Endothelial cell of umbilical vein (primary cell): ENCODE measurements at regions not wholly inside any gene's neighbourhood (a gene's known extent, or its start where the extent isn't known, plus 50 kb on each side); places are given as distances from the start of the nearest gene placed in this dataset.

Source experiments
- CTCF ChIP-seq, 2 donors: IDR thresholded peaks; 1 replicate in 1 of 2; 2 replicates in 1 of 2; pipeline ENCODE4 v1.5.1; 2011; ENCODE audit warnings: low read length in 2 of 2, mild to moderate bottlenecking in 2 of 2, moderate library complexity in 2 of 2, control low read depth in 1 of 2, inconsistent platforms in 1 of 2, low read depth in 1 of 2; ENCODE audit not compliant: insufficient read depth in 1 of 2; ENCODE audit errors: extremely low read depth in 1 of 2
- FOS ChIP-seq: IDR thresholded peaks from 2 replicates; pipeline ENCODE4 v1.6.1; 2011; ENCODE audit warnings: mild to moderate bottlenecking, low read length, moderate library complexity, borderline replicate concordance; ENCODE audit not compliant: insufficient read depth
- MYC ChIP-seq: IDR thresholded peaks from one replicate; pipeline ENCODE4 v1.6.1; 2011; ENCODE audit warnings: mild to moderate bottlenecking, low read depth, low read length
- POLR2A ChIP-seq: IDR thresholded peaks from 2 replicates; pipeline ENCODE4 v1.6.1; 2012; ENCODE audit warnings: low read depth, mild to moderate bottlenecking, control low read depth, low read length
- POLR2AphosphoS5 ChIP-seq: IDR thresholded peaks from 2 replicates; pipeline ENCODE4 v1.6.1; 2012; ENCODE audit warnings: low read depth, mild to moderate bottlenecking, control low read depth, low read length, moderate library complexity; ENCODE audit not compliant: insufficient read depth

- no peak for TF ChIP-seq CTCF (IDR thresholded peaks at IDR 0.05; ENCODE audit: extremely low read depth in 1 of 2, insufficient read depth in 1 of 2, low read depth in 1 of 2, low read length in 2 of 2)
- TF ChIP-seq POLR2A, result no peak
- no peak for TF ChIP-seq FOS
- TF ChIP-seq MYC, result no peak
- no peak for TF ChIP-seq POLR2AphosphoS5
Observed at GRCh38 chr4:53937327-53937726, 127.1 kb downstream of the CHIC2 start.
